MCF 10A (cell line): ENCODE measurements at regions not wholly inside any gene's neighbourhood (a gene's known extent, or its start where the extent isn't known, plus 50 kb on each side); places are given as distances from the start of the nearest gene placed in this dataset.

Source experiments
- BruUV-seq: library from RNA; stranded (reverse); fragments of 400-500 nt; replicated peaks from 2 replicates; lab custom pipeline; 2021; lab: Mats Ljungman, UMichigan
- CTCF ChIA-PET: fragments of 300-600 bp; sonication (Branson Sonifier 250); formaldehyde crosslinking; extraction: SDS; loops from one replicate; lab custom pipeline; 2021; ENCODE audit warnings: antibody characterized with exemption, inconsistent platforms; lab: Yijun Ruan, JAX
- POLR2A ChIA-PET: fragments of 300-600, 350-650 bp; sonication (Branson Sonifier 250); formaldehyde crosslinking; extraction: SDS; loops from one replicate; lab custom pipeline; 2020; ENCODE audit warnings: antibody characterized with exemption, inconsistent platforms; lab: Yijun Ruan, JAX
- DNase-seq: peaks from one replicate; pipeline ENCODE4 v3.0.0-alpha.2; 2018; ENCODE audit not compliant: unreplicated experiment
- H3K27ac Mint-ChIP-seq: one replicate; pipeline ENCODE4 v1.8.0; 2022; ENCODE audit warnings: mild to moderate bottlenecking, low read depth, mixed read lengths; ENCODE audit not compliant: unreplicated experiment
- H3K27me3 Mint-ChIP-seq: one replicate; pipeline ENCODE4 v1.8.0; 2022; ENCODE audit warnings: mixed read lengths; ENCODE audit not compliant: insufficient read depth, unreplicated experiment
- H3K36me3 Mint-ChIP-seq: one replicate; pipeline ENCODE4 v1.8.0; 2022; ENCODE audit warnings: mild to moderate bottlenecking, moderate library complexity, mixed read lengths; ENCODE audit not compliant: insufficient read depth, unreplicated experiment
- H3K4me1 Mint-ChIP-seq: one replicate; pipeline ENCODE4 v1.8.0; 2022; ENCODE audit warnings: mixed read lengths; ENCODE audit not compliant: insufficient read depth, unreplicated experiment
- H3K4me3 Mint-ChIP-seq: one replicate; pipeline ENCODE4 v1.8.0; 2022; ENCODE audit warnings: mild to moderate bottlenecking, moderate library complexity, mixed read lengths; ENCODE audit not compliant: unreplicated experiment
- H3K9me3 Mint-ChIP-seq: one replicate; pipeline ENCODE4 v1.8.0; 2022; ENCODE audit warnings: mixed read lengths; ENCODE audit not compliant: unreplicated experiment
- intact Hi-C: fragments of 100-400 bp; cut with micrococcal nuclease; formaldehyde crosslinking; loops from 2 replicates; pipeline ENCODE4 v1.14.1; 2022
- TF ChIP-seq, protein P1 (sequence below): fragments of 200-600 bp; IDR thresholded peaks from one replicate; pipeline ENCODE4 v1.8.0; 2022; ENCODE audit warnings: antibody characterized with exemption, mild to moderate bottlenecking; ENCODE audit not compliant: unreplicated experiment

DNA sequence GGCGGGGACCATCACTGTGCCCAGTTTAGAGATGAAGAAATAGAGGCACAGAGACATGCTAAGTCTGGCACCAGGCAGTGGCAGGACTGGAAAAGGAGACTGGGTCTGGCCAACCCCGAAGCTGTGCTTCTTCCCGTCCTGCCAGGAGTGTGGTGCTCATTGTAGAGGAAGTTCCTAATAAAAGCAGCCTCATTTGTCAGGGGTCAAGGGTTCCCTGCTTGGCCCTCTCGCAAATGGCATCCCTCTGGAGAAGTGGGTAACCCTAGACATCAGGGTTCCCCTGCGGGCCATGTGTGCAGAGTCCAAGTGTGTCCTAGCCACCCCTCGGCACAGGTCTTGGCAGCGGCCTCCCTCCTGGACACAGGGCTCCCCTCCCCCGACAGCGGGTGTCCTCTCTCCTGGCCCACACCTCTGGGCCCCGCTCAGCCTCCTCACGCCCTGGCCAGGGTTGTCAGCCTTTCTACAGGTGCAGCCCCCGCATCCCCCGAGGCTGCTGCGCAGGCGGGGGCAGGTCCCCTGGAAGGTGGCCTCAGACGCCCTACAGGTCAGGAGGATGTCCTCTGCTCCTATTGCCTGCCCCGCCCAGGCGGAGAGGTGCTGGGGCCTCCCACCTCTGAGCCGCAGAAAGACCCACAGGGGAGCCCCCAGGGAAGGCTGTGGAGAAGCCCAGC, 61.8 kb upstream of the PRR20G start:
- CTCF ChIA-PET, result no interaction called here
- Mint-ChIP-seq H3K27me3 (peaks cover 36% of the 10 kb centered on the region), H3K9me3 (no peaks in the 10 kb centered on the region), H3K4me1 (no peaks in the 10 kb centered on the region), H3K36me3 (no peaks in the 10 kb centered on the region), H3K27ac (no peak overlapping the region), H3K4me3 (no peak overlapping the region)
- BruUV-seq, result no TSS peak
- no peak for DNase-seq
- intact Hi-C loops, result no loop called here
- POLR2A ChIA-PET, result no interaction called here
- TF ChIP-seq, protein P1, sequence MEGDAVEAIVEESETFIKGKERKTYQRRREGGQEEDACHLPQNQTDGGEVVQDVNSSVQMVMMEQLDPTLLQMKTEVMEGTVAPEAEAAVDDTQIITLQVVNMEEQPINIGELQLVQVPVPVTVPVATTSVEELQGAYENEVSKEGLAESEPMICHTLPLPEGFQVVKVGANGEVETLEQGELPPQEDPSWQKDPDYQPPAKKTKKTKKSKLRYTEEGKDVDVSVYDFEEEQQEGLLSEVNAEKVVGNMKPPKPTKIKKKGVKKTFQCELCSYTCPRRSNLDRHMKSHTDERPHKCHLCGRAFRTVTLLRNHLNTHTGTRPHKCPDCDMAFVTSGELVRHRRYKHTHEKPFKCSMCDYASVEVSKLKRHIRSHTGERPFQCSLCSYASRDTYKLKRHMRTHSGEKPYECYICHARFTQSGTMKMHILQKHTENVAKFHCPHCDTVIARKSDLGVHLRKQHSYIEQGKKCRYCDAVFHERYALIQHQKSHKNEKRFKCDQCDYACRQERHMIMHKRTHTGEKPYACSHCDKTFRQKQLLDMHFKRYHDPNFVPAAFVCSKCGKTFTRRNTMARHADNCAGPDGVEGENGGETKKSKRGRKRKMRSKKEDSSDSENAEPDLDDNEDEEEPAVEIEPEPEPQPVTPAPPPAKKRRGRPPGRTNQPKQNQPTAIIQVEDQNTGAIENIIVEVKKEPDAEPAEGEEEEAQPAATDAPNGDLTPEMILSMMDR, result no peak

- DNase-seq, result no peak
- no peaks in the 10 kb centered on the region for H3K4me1 Mint-ChIP-seq
- no TSS peak for BruUV-seq
- H3K4me3 Mint-ChIP-seq, result no peak overlapping the region
- H3K27ac Mint-ChIP-seq, result no peak overlapping the region
- intact Hi-C loops, result no loop called here
- TF ChIP-seq, protein P1, result no peak
- POLR2A ChIA-PET, result no interaction called here
- peaks cover 10% of the 10 kb centered on the region for H3K9me3 Mint-ChIP-seq
- no peaks in the 10 kb centered on the region for H3K36me3 Mint-ChIP-seq
- CTCF ChIA-PET, result no interaction called here
- peaks cover 25% of the 10 kb centered on the region for H3K27me3 Mint-ChIP-seq
Measured at GRCh38 chr3:127342735-127343134, 54.9 kb upstream of the PRR20G start.

- Mint-ChIP-seq H3K36me3 (no peaks in the 10 kb centered on the region), H3K4me3 (no peak overlapping the region), H3K27ac (no peak overlapping the region), H3K27me3 (no peaks in the 10 kb centered on the region), H3K4me1 (no peaks in the 10 kb centered on the region), H3K9me3 (peaks cover 10% of the 10 kb centered on the region)
- CTCF ChIA-PET, result interaction anchor here (0.6 kb wide), 1 partner anchor 135 kb away, joined by 3 read pairs; no protein-coding TSS in a partner anchor
- intact Hi-C loops, result no loop called here
- POLR2A ChIA-PET, result interaction anchor here (0.7 kb wide), 1 partner anchor 71 kb away, joined by 3 read pairs; no protein-coding TSS in a partner anchor
- no TSS peak for BruUV-seq
- no peak for DNase-seq
- TF ChIP-seq, protein P1, result no peak
Measured at GRCh38 chr3:127339928-127340861, 52.3 kb upstream of the PRR20G start.

- BruUV-seq, result no TSS peak
- POLR2A ChIA-PET, result no interaction called here
- no peak overlapping the region for H3K27ac Mint-ChIP-seq
- DNase-seq, result no peak
- no peaks in the 10 kb centered on the region for H3K27me3 Mint-ChIP-seq
- no peak overlapping the region for H3K4me3 Mint-ChIP-seq
- no peaks in the 10 kb centered on the region for H3K4me1 Mint-ChIP-seq
- intact Hi-C loops, result no loop called here
- peaks cover 10% of the 10 kb centered on the region for H3K9me3 Mint-ChIP-seq
- CTCF ChIA-PET, result no interaction called here
- TF ChIP-seq, protein P1, result no peak
- H3K36me3 Mint-ChIP-seq, result no peaks in the 10 kb centered on the region
Measured at GRCh38 chr3:127339016-127339415, 51.2 kb upstream of the PRR20G start.
